ENCODE measurements at regions not wholly inside any gene's neighbourhood (a gene's known extent, or its start where the extent isn't known, plus 50 kb on each side); places are given as distances from the start of the nearest gene placed in this dataset.

GRCh38 chr7:19470031-19470430, 238.8 kb downstream of the POLR1F start:
- 17 to 26% (median 22%) methylated on average over 3 of the region's 3 CpGs for WGBS, 3 donors
- H3K4me1 ChIP-seq = no peaks in the 10 kb centered on the region
- no peaks in the 10 kb centered on the region for H3K9me3 ChIP-seq
- H3K27ac ChIP-seq = no peak overlapping the region
- TF ChIP-seq CTCF (IDR thresholded peaks at IDR 0.05) = no peak
- no peaks in the 10 kb centered on the region for H3K27me3 ChIP-seq (ENCODE audit: insufficient read depth in 3 of 3, low read length in 2 of 3)
- intact Hi-C loops (cut with DNase I) = no loop called here
- no peak overlapping the region for H3K4me3 ChIP-seq
- DNase-seq (no peak), ATAC-seq (no peak)
- H3K36me3 ChIP-seq (ENCODE audit: insufficient read depth in 1 of 2, low read depth in 1 of 2) = no peaks in the 10 kb centered on the region

DNA sequence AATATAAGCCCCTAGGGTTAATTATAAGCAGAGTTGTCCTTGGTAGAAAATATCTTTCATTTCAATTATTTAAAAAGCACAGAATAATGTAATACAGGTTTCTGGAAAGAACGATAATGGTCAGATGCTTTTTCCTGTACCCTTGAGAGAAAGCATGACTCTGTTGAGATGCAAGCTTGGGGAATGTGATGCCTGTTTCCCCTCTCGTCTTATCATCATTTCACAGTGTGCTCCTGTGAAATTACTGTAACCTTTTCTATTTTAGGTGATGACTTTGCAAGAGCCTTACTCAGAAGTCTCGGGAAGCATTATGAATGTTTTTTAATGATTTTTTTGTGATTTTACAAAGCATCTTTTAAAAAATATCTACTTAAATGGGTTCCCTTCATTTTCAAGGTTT, 243.0 kb downstream of the POLR1F start:
- H3K9me3 ChIP-seq = no peaks in the 10 kb centered on the region
- no peak overlapping the region for H3K27ac ChIP-seq
- H3K27me3 ChIP-seq (ENCODE audit: insufficient read depth in 3 of 3, low read length in 2 of 3) = no peaks in the 10 kb centered on the region
- ATAC-seq (no peak), DNase-seq (no peak)
- H3K4me1 ChIP-seq = no peaks in the 10 kb centered on the region
- no peaks in the 10 kb centered on the region for H3K36me3 ChIP-seq (ENCODE audit: insufficient read depth in 1 of 2, low read depth in 1 of 2)
- 47 to 54% (median 51%) methylated on average over 3 of the region's 3 CpGs for WGBS, 3 donors
- no peak for TF ChIP-seq CTCF (IDR thresholded peaks at IDR 0.05)
- intact Hi-C loops (cut with DNase I) = no loop called here
- no peak overlapping the region for H3K4me3 ChIP-seq

GRCh38 chr7:19464751-19465150, 244.1 kb downstream of the POLR1F start:
- Histone ChIP-seq H3K36me3 (ENCODE audit: insufficient read depth in 1 of 2, low read depth in 1 of 2) (no peaks in the 10 kb centered on the region), H3K27ac (no peak overlapping the region), H3K27me3 (ENCODE audit: insufficient read depth in 3 of 3, low read length in 2 of 3) (no peaks in the 10 kb centered on the region), H3K4me3 (no peak overlapping the region), H3K9me3 (no peaks in the 10 kb centered on the region), H3K4me1 (no peaks in the 10 kb centered on the region)
- ATAC-seq = no peak
- WGBS, 3 donors = 79 to 83% (median 81%) methylated on average over 4 of the region's 4 CpGs
- DNase-seq = no peak
- intact Hi-C loops (cut with DNase I) = no loop called here
- no peak for TF ChIP-seq CTCF (IDR thresholded peaks at IDR 0.05)

- no peaks in the 10 kb centered on the region for H3K27me3 ChIP-seq (ENCODE audit: insufficient read depth in 3 of 3, low read length in 2 of 3)
- no peak overlapping the region for H3K27ac ChIP-seq
- no peaks in the 10 kb centered on the region for H3K36me3 ChIP-seq (ENCODE audit: insufficient read depth in 1 of 2, low read depth in 1 of 2)
- TF ChIP-seq CTCF (IDR thresholded peaks at IDR 0.05) = no peak
- H3K4me1 ChIP-seq = no peaks in the 10 kb centered on the region
- intact Hi-C loops (cut with DNase I) = no loop called here
- ATAC-seq (no peak), DNase-seq (no peak)
- 78 to 85% (median 85%) methylated on average over 3 of the region's 3 CpGs for WGBS, 3 donors
- H3K4me3 ChIP-seq = no peak overlapping the region
- no peaks in the 10 kb centered on the region for H3K9me3 ChIP-seq
Measured at GRCh38 chr7:19464241-19464640, 244.6 kb downstream of the POLR1F start.

GRCh38 chr7:19463581-19463980, 245.3 kb downstream of the POLR1F start:
- Histone ChIP-seq H3K27ac (no peak overlapping the region), H3K9me3 (no peaks in the 10 kb centered on the region), H3K4me3 (no peak overlapping the region), H3K36me3 (ENCODE audit: insufficient read depth in 1 of 2, low read depth in 1 of 2) (no peaks in the 10 kb centered on the region), H3K4me1 (no peaks in the 10 kb centered on the region), H3K27me3 (ENCODE audit: insufficient read depth in 3 of 3, low read length in 2 of 3) (no peaks in the 10 kb centered on the region)
- WGBS, 3 donors = 83 to 88% (median 88%) methylated on average over 3 of the region's 3 CpGs
- TF ChIP-seq CTCF (IDR thresholded peaks at IDR 0.05) = no peak
- DNase-seq (no peak), ATAC-seq (no peak)
- intact Hi-C loops (cut with DNase I) = no loop called here
